ENCODE measurements at regions not wholly inside any gene's neighbourhood (a gene's known extent, or its start where the extent isn't known, plus 50 kb on each side); places are given as distances from the start of the nearest gene placed in this dataset.

- no peak for DNase-seq
Observed at GRCh38 chr10:78528749-78529204, 495.1 kb downstream of the RPS24 start.

- DNase-seq: no peak
Observed at GRCh38 chr10:78529262-78529661, 495.6 kb downstream of the RPS24 start.

DNA sequence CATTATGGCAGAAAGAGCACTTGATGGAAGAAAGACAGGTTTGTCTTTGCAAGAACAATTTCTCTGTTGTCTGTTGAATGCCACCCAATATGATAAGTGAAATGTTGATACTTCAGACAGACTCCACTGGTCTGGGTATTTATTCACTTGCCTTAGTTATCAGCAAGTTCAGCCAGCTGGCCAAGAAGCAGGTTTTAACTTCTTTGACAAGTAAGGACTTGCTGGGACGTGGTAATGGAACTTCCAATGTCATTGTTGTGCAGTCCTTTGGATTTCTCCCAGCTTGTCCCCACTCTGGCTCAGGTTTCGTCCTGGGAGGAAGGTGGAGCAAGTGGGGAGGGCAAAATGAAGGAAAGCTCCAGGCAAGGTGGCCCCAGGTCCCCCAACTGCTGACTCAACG lies 497.4 kb downstream of the RPS24 start:
- no peak for DNase-seq

- no peak for DNase-seq
Observed at GRCh38 chr10:78532480-78533042, 498.9 kb downstream of the RPS24 start.

DNA sequence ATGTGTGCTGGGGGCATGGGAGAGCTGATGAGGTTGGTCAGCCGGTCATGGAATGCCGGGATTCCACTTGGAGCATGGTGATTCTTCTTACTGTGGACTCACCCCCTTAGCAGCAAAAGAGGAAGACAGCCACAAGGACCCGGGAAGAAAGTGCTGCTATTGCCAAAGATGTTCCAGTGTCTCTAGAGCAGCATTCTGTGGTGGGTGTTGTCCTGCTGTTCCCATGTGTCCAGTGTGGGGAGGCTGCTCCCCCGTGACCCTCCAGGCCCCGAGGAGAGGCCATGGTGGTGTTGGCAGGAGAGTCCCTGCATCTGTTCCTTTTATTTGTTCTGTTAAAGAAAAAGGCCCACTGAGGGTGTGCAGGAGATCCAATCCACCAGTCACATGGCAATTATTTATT lies 499.4 kb downstream of the RPS24 start:
- DNase-seq: no peak

GRCh38 chr10:78533776-78534175 lies 500.1 kb downstream of the RPS24 start:
- DNase-seq: no peak

- no peak for DNase-seq
Observed at GRCh38 chr10:78535716-78536218, 502.1 kb downstream of the RPS24 start.

GRCh38 chr10:78537018-78537417 lies 503.4 kb downstream of the RPS24 start:
- no peak for DNase-seq

GRCh38 chr10:78539247-78539766 lies 505.6 kb downstream of the RPS24 start:
- no peak for DNase-seq

GRCh38 chr10:78540355-78541076 lies 506.9 kb downstream of the RPS24 start:
- no peak for DNase-seq

- peak; percentile 61 for DNase-seq
Observed at GRCh38 chr10:78541481-78542140, 507.9 kb downstream of the RPS24 start.

DNA sequence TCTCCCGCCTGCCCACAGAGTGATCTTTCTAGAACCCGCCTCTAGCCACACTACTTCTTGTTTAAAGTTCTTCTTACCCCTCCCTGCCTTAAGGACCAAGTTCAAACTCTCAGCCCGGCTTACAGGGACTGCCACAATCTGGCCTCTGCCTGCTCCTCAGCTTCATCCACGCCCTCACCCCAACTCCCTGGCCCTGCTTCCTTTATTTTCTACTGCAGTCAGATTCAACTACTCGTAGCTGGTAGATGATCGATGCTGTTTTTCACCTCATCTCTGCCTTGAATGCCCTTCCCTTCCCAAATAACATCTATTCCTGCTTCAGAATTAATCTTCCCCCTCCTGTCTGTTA lies 508.5 kb downstream of the RPS24 start:
- no peak for DNase-seq

DNA sequence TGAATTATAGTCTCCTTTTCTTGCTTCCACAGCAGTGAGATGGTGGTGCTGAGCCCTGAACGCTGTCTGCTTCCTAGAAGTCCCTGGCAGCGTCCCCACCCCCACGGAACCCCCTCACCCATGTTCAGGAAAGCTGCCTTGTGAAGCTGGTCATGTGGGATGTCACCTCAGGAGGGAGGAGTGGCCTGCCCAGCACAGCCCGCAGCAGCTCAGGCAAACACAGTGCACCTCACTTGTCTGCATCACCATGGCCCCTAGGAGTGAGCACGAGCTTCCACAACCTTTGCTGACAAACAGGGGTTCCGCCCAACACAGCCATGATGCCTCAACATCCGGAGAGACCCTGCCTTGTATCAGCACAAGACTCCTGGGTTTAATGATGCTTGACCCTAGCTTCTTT lies 508.9 kb downstream of the RPS24 start:
- DNase-seq: no peak

DNA sequence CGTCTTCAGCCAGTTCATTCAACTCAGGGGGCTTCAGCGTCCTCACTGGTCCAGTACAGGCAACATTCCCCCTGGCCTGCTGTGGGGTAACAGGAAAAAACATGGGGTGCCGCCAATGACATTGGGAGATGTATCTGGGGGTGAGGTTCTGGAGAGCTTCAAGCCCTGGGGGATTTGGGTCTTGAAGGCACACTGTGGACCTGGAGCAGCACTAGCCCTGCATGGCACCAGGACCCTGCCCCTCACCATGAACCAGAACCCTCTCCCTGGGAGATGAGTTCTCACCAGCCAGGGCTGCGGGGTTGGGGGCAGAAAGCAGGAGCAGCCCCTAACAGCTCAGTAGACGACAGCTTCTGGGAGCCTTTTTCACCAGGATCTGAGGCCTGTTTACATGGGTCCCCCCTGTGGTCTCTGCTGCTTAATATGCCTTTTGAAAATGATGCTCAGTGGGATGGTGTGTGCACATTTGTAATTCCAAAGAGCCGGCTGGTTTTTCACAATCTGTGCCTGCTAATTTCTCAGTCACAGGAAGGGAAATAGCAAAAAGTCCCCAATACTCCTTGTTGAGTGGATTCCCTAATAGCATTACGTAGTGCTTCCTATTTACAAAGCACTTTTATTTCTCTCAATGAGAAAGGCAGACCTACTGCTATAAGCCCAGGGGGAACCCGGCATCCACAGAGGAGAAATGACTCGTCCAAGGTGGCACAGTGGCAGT lies 509.5 kb downstream of the RPS24 start:
- DNase-seq: no peak

DNA sequence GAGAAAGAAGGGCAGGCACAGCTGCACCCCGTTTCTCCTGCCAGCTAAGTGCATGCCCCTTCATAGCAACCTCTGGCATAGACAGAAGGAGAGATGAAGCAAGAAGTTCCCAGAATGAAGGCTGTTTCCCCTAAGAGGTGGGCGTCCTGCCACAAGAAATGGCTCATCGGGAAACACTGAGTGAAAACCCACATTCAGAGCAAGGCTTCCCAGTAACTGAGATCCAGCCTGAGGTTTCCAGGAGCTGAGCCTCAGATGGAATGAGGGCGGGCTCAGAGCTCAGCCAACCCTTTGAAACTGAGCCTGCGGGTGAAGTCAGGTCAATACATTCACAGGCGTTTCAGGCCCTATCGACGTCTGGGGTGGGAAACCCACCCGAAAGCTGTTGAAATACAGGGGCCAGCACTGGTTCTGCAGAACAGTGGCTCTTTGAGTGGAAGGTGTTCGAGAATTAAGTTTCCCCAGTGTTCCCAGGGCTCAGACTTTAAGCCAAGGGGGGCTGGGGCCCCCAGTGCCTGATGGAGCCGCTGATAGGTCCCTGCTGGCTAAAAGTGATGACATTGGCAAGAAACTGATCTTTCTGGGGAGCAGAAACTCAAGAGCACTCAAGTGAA lies 510.2 kb downstream of the RPS24 start:
- DNase-seq: peak; percentile 95

GRCh38 chr10:78544423-78545090 lies 510.9 kb downstream of the RPS24 start:
- DNase-seq: no peak

DNA sequence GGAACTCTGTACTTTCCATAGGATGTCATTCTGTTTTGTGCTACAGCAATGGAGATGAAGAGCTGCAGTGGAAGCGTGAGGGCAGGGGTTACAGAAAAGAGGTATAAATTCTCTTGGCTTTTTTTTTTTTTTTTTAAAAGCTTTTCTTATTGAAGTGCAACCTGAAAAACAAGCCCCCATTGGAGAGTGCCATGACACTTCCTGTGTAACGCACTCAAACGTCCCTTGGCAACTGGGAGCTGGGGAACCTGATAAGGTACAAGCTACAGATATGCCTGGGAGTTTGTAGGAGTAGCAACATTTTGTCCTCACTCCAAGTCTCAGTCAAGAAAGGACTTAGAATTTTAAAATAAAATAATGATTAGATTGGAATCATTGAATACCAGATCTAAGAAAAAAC lies 512.1 kb downstream of the RPS24 start:
- DNase-seq: no peak

DNA sequence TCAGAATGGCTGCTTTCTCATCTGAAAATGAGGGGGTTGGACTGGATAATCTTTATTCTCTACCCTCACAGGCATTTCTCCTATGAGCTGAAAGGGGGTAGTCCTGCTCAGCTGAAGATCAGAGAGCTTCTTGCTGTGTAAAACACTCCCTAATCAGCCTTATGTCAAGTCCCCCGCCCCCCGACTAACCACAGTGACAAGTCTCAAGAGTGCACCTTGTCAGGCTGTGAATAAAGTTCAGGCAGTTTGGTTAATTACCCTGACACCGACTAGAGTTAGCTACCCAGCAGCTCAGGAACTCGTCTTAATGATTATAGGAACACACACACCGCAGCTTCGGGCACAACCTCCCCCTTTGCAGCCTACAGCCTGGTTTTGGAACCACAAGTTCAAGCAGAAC lies 513.7 kb downstream of the RPS24 start:
- no peak for DNase-seq

GRCh38 chr10:78547905-78548304 lies 514.2 kb downstream of the RPS24 start:
- DNase-seq: no peak

DNA sequence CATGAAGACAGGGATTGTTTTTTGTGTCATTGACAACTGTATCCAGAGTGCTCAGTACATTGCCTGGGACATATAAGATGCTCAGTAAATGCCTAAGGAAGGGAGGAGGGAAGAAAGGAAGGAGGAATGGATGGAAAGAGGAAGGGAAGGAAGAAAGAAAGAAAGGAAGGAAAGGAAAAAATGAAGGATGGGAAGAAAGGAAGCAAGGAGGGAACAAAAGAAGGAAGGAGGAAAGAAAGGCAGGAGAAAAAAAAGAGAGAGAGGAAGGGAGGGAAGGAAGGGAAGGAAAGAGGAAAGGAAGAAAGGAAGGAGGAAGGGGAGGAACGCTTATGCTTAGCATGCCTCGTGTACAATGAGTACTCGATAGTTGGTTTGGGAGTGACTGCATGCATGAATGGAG lies 514.7 kb downstream of the RPS24 start:
- DNase-seq: no peak

- DNase-seq: no peak
Observed at GRCh38 chr10:78549140-78549935, 515.7 kb downstream of the RPS24 start.

Measured in fibroblast of skin of right biceps (primary cell).